HepG2 (cell line): ENCODE measurements at regions not wholly inside any gene's neighbourhood (a gene's known extent, or its start where the extent isn't known, plus 50 kb on each side); places are given as distances from the start of the nearest gene placed in this dataset.

ENCODE experiments used
- ATAC-seq: fragments of 200-7000 bp; cut with Tn5 transposase; 3 replicates; pipeline ENCODE4 v1.9.1; 2020; ENCODE audit warnings: mild to moderate bottlenecking, moderate library complexity
- BruUV-seq: library from RNA; stranded (reverse); fragments of 400-500 nt; replicated peaks from 2 replicates; lab custom pipeline; 2021; lab: Mats Ljungman, UMichigan
- CTCF ChIA-PET: fragments of 300-600 bp; formaldehyde crosslinking; extraction: SDS; loops from one replicate; lab custom pipeline; 2021; ENCODE audit warnings: low total read pairs, inconsistent platforms, low intra/inter-chr PET ratio; lab: Yijun Ruan, JAX
- POLR2A ChIA-PET: fragments of 350-600 bp; sonication (Branson Sonifier 250); formaldehyde crosslinking; loops from one replicate; lab custom pipeline; 2020; ENCODE audit warnings: antibody characterized with exemption, inconsistent platforms; lab: Yijun Ruan, JAX
- DNase-seq: peaks from one replicate; pipeline ENCODE4 v3.0.0-alpha.2; 2015; ENCODE audit warnings: low spot score
- FAIRE-seq: peaks from 3 replicates; lab custom pipeline; 2011; peaks lifted over from hg19 to GRCh38; lab: Jason Lieb, UNC
- H2AFZ ChIP-seq: one replicate; pipeline ENCODE4 v1.6.1; 2011; ENCODE audit warnings: low read length, inconsistent platforms
- H3K27ac ChIP-seq: fragments of 300-600 bp; 3 replicates; pipeline ENCODE4 v1.8.0; 2011; ENCODE audit warnings: mixed run types, mild to moderate bottlenecking, mixed read lengths, low read length, inconsistent platforms; ENCODE audit not compliant: insufficient read depth; ENCODE audit errors: extremely low read length
- H3K27me3 ChIP-seq, 2 experiments: fragments of 200-600 bp in 1 of 2; 2 replicates in 1 of 2; 3 replicates in 1 of 2; pipeline versions ENCODE4 v1.6.0 to v1.8.0; 2011; ENCODE audit warnings: low read length in 2 of 2, mild to moderate bottlenecking in 2 of 2, moderate library complexity in 2 of 2, inconsistent platforms in 1 of 2; ENCODE audit not compliant: insufficient read depth in 2 of 2, control insufficient read depth in 1 of 2
- H3K36me3 ChIP-seq, 2 experiments: fragments of 200-600 bp in 1 of 2; replicated peaks in 1 of 2; 2 replicates in 1 of 2; 3 replicates in 1 of 2; pipeline versions ENCODE4 v1.5.1 to v1.8.0; 2011; ENCODE audit warnings: low read length in 2 of 2, inconsistent platforms in 1 of 2; ENCODE audit not compliant: insufficient read depth in 2 of 2, control insufficient read depth in 1 of 2
- H3K4me1 ChIP-seq: 2 replicates; pipeline ENCODE4 v1.5.1; 2012; ENCODE audit warnings: low read length, inconsistent platforms; ENCODE audit not compliant: insufficient read depth
- H3K4me2 ChIP-seq: 2 replicates; pipeline ENCODE4 v1.6.0; 2011; ENCODE audit warnings: low read depth, low read length, inconsistent platforms
- H3K4me3 ChIP-seq, 3 experiments: fragments of 200-600 bp in 1 of 3; sonication (generic), shearing (Covaris generic) in 1 of 3; replicated peaks in 1 of 3; 2 replicates each; pipeline ENCODE4 v1.5.1; 2011 to 2016; ENCODE audit warnings: low read length in 3 of 3, inconsistent platforms in 2 of 3, low read depth in 2 of 3, mild to moderate bottlenecking in 2 of 3, control low read depth in 1 of 3, mixed read lengths in 1 of 3; ENCODE audit not compliant: insufficient read depth in 1 of 3
- H3K79me2 ChIP-seq: one replicate; pipeline ENCODE4 v1.6.1; 2011; ENCODE audit warnings: low read length, inconsistent platforms; ENCODE audit not compliant: insufficient read depth
- H3K9ac ChIP-seq: 2 replicates; pipeline ENCODE4 v1.6.0; 2011; ENCODE audit warnings: mild to moderate bottlenecking, low read depth, low read length, inconsistent platforms; ENCODE audit not compliant: insufficient read depth
- H3K9me3 ChIP-seq: 2 replicates; pipeline ENCODE4 v1.5.1; 2012; ENCODE audit warnings: mild to moderate bottlenecking, low read length
- H4K20me1 ChIP-seq: 2 replicates; pipeline ENCODE4 v1.6.0; 2011; ENCODE audit warnings: inconsistent platforms, mild to moderate bottlenecking, low read length, moderate library complexity; ENCODE audit not compliant: insufficient read depth
- BCL3 ChIP-seq: sonication (generic); formaldehyde crosslinking; IDR thresholded peaks from 2 replicates; pipeline ENCODE4 v1.5.1; 2020; ENCODE audit warnings: mild to moderate bottlenecking, missing genetic modification reagents, moderate library complexity
- CBX2 ChIP-seq, 2 experiments: fragments of 200-600 bp in 1 of 2; sonication (generic); formaldehyde crosslinking in 1 of 2; IDR thresholded peaks; 2 replicates each; pipeline versions ENCODE4 v1.7.0 to v1.8.1; 2018 to 2022; ENCODE audit warnings: low read depth in 2 of 2, low read length in 1 of 2, mild to moderate bottlenecking in 1 of 2, missing genetic modification reagents in 1 of 2
- FLYWCH1 ChIP-seq: sonication (generic); formaldehyde crosslinking; IDR thresholded peaks from 2 replicates; pipeline ENCODE4 v1.8.1; 2023; ENCODE audit warnings: mild to moderate bottlenecking, missing genetic modification reagents
- KLF6 ChIP-seq: IDR thresholded peaks from 2 replicates; pipeline ENCODE4 v1.8.0; 2016; ENCODE audit warnings: missing biosample characterization, missing genetic modification reagents
- MXD1 ChIP-seq: sonication (generic); formaldehyde crosslinking; IDR thresholded peaks from 2 replicates; pipeline ENCODE4 v1.4.0; 2020; ENCODE audit warnings: mild to moderate bottlenecking, missing genetic modification reagents
- NFYC ChIP-seq: IDR thresholded peaks from 2 replicates; pipeline ENCODE4 v1.6.1; 2016; ENCODE audit warnings: missing genetic modification reagents, missing compliant biosample characterization
- PCBP1 ChIP-seq: fragments of 200-400 bp; formaldehyde crosslinking; IDR thresholded peaks from 2 replicates; pipeline ENCODE4 v1.6.1; 2017; ENCODE audit warnings: mild to moderate bottlenecking, low read depth, low read length, borderline replicate concordance
- TBP ChIP-seq: sonication (generic); formaldehyde crosslinking; IDR thresholded peaks from 2 replicates; pipeline ENCODE4 v1.5.0; 2020; ENCODE audit warnings: missing genetic modification reagents
- TFDP1 ChIP-seq: IDR thresholded peaks from 2 replicates; pipeline ENCODE4 v1.6.1; 2016; ENCODE audit warnings: missing compliant biosample characterization, missing genetic modification reagents, borderline replicate concordance
- TGIF2 ChIP-seq: IDR thresholded peaks from 2 replicates; pipeline ENCODE4 v1.6.1; 2016; ENCODE audit warnings: control low read depth, missing compliant biosample characterization
- ZBTB44 ChIP-seq: sonication (generic); formaldehyde crosslinking; IDR thresholded peaks from 2 replicates; pipeline ENCODE4 v1.4.0; 2020; ENCODE audit warnings: missing genetic modification reagents
- ZFP82 ChIP-seq: sonication (generic); formaldehyde crosslinking; IDR thresholded peaks from 2 replicates; pipeline ENCODE4 v1.5.1; 2020; ENCODE audit warnings: mild to moderate bottlenecking, missing genetic modification reagents, borderline replicate concordance
- ZNF138 ChIP-seq: sonication (generic); formaldehyde crosslinking; IDR thresholded peaks from 2 replicates; pipeline ENCODE4 v1.5.0; 2020; ENCODE audit warnings: mild to moderate bottlenecking, low read depth, missing genetic modification reagents
- ZNF446 ChIP-seq: sonication (generic); formaldehyde crosslinking; IDR thresholded peaks from 2 replicates; pipeline ENCODE4 v1.5.0; 2020; ENCODE audit warnings: mild to moderate bottlenecking, missing genetic modification reagents
- WGBS: methylation state at CpG from one replicate; pipeline ENCODE4 v1.1.6; 2017; ENCODE audit warnings: low lambda C conversion rate; 5-methylcytosine and 5-hydroxymethylcytosine counted together
- in situ Hi-C: cut with HindIII; loops from 2 replicates; pipeline ENCODE4 v1.10.0; 2017; ENCODE audit warnings: low pct_unique_long_range_greater_than_20kb; ENCODE audit not compliant: extremely low pct_ligation_motif_present
- intact Hi-C: fragments of 100-400 bp; cut with micrococcal nuclease; formaldehyde crosslinking; loops from one replicate; pipeline ENCODE4 v1.10.0; 2022; ENCODE audit not compliant: unreplicated experiment

GRCh38 chr12:126171937-126172559 is 1106.8 kb downstream of the AACS start:
- no peak for TF ChIP-seq FLYWCH1
- TF ChIP-seq TBP (CRISPR knock-in tag) = no peak
- no peak for TF ChIP-seq MXD1 (CRISPR knock-in tag)
- TF ChIP-seq PCBP1 = no peak
- no peak for TF ChIP-seq TGIF2 (CRISPR knock-in tag)
- TF ChIP-seq ZFP82 (CRISPR knock-in tag) = no peak
- no peak for TF ChIP-seq CBX2 (IDR thresholded peaks at IDR 0.05; ENCODE audit: low read depth, low read length)
- TF ChIP-seq CBX2 (CRISPR knock-in tag; IDR thresholded peaks at IDR 0.05; ENCODE audit: low read depth) = no peak
- no TSS peak for BruUV-seq
- Histone ChIP-seq H3K27ac (no peak overlapping the region), H3K27me3 (no peaks in the 10 kb centered on the region), H4K20me1 (no peaks in the 10 kb centered on the region), H3K79me2 (no peaks in the 10 kb centered on the region), H2AFZ (no peak overlapping the region), H3K9me3 (peaks cover 79% of the 10 kb centered on the region), H3K4me3 (no peak overlapping the region), H3K4me1 (no peaks in the 10 kb centered on the region), H3K36me3 (no peaks in the 10 kb centered on the region), H3K9ac (no peak overlapping the region), H3K4me2 (no peak overlapping the region)
- POLR2A ChIA-PET = no interaction called here
- ATAC-seq (no peak), FAIRE-seq (no peak), DNase-seq (no peak)
- in situ Hi-C loops = no loop called here
- intact Hi-C loops = no loop called here
- WGBS = 34% methylated on average over 5 of the region's 5 CpGs
- CTCF ChIA-PET = no interaction called here

- H3K27me3 ChIP-seq = no peaks in the 10 kb centered on the region
- POLR2A ChIA-PET = no interaction called here
- H3K79me2 ChIP-seq = no peaks in the 10 kb centered on the region
- no peak overlapping the region for H3K9ac ChIP-seq
- H3K27ac ChIP-seq = no peak overlapping the region
- H2AFZ ChIP-seq = no peak overlapping the region
- ATAC-seq = no peak
- no peak overlapping the region for H3K4me3 ChIP-seq
- no peak for DNase-seq
- no peaks in the 10 kb centered on the region for H4K20me1 ChIP-seq
- BruUV-seq = no TSS peak
- 12% methylated on average over 5 of the region's 5 CpGs for WGBS
- intact Hi-C loops = no loop called here
- in situ Hi-C loops = no loop called here
- no peak overlapping the region for H3K4me2 ChIP-seq
- FAIRE-seq = no peak
- no peaks in the 10 kb centered on the region for H3K4me1 ChIP-seq
- CTCF ChIA-PET = no interaction called here
- H3K36me3 ChIP-seq = no peaks in the 10 kb centered on the region
- H3K9me3 ChIP-seq = peaks cover 92% of the 10 kb centered on the region
- TF ChIP-seq KLF6 (CRISPR knock-in tag) (no peak), ZBTB44 (no peak), BCL3 (no peak), TFDP1 (CRISPR knock-in tag) (no peak), NFYC (no peak), ZNF138 (no peak), ZNF446 (CRISPR knock-in tag) (no peak)
These were observed 1117.5 kb downstream of the AACS start for GRCh38 chr12:126182619-126183236.
